Hepatocyte (in vitro differentiated cells): ENCODE measurements at regions not wholly inside any gene's neighbourhood (a gene's known extent, or its start where the extent isn't known, plus 50 kb on each side); places are given as distances from the start of the nearest gene placed in this dataset.

ENCODE experiments used
- DNase-seq: peaks from one replicate; pipeline ENCODE4 v3.0.0-alpha.2; 2016; ENCODE audit warnings: low spot score
- H2AFZ ChIP-seq: fragments of 200-600 bp; sonication (generic); 2 replicates; pipeline ENCODE4 v1.6.0; 2016; ENCODE audit warnings: antibody characterized with exemption, mild to moderate bottlenecking
- H3K27ac ChIP-seq: fragments of 200-600 bp; sonication (generic); 2 replicates; pipeline ENCODE4 v1.5.1; 2016; ENCODE audit warnings: mild to moderate bottlenecking
- H3K27me3 ChIP-seq: fragments of 200-600 bp; sonication (generic); 2 replicates; pipeline ENCODE4 v1.6.1; 2016
- H3K36me3 ChIP-seq: fragments of 200-600 bp; sonication (generic); replicated peaks from 2 replicates; pipeline ENCODE4 v1.5.1; 2016; ENCODE audit warnings: low read depth; ENCODE audit not compliant: insufficient read depth
- H3K4me1 ChIP-seq: fragments of 200-600 bp; sonication (generic); 2 replicates; pipeline ENCODE4 v1.5.1; 2016; ENCODE audit warnings: mild to moderate bottlenecking, moderate library complexity; ENCODE audit not compliant: insufficient read depth
- H3K4me2 ChIP-seq: fragments of 200-600 bp; sonication (generic); 2 replicates; pipeline ENCODE4 v1.6.0; 2016
- H3K4me3 ChIP-seq: fragments of 200-600 bp; sonication (generic); 2 replicates; pipeline ENCODE4 v1.5.1; 2016; ENCODE audit warnings: mild to moderate bottlenecking
- H3K79me2 ChIP-seq: fragments of 200-600 bp; sonication (generic); 2 replicates; pipeline ENCODE4 v1.6.0; 2017; ENCODE audit warnings: mild to moderate bottlenecking
- H3K9me2 ChIP-seq: fragments of 200-600 bp; sonication (generic); replicated peaks from 2 replicates; pipeline ENCODE4 v1.6.0; 2017; ENCODE audit warnings: mild to moderate bottlenecking; ENCODE audit not compliant: insufficient read depth
- H3K9me3 ChIP-seq: fragments of 200-600 bp; sonication (generic); 2 replicates; pipeline ENCODE4 v1.5.1; 2016; ENCODE audit warnings: low read depth, mild to moderate bottlenecking
- H4K20me1 ChIP-seq: fragments of 200-600 bp; sonication (generic); 2 replicates; pipeline ENCODE4 v1.6.0; 2016; ENCODE audit warnings: mild to moderate bottlenecking; ENCODE audit not compliant: insufficient read depth, poor library complexity, severe bottlenecking
- EZH2 ChIP-seq: fragments of 200-600 bp; sonication (generic); IDR thresholded peaks from 2 replicates; pipeline ENCODE4 v1.6.1; 2016; ENCODE audit warnings: antibody characterized with exemption, mild to moderate bottlenecking, borderline replicate concordance
- EZH2phosphoT487 ChIP-seq: fragments of 200-600 bp; sonication (generic); IDR thresholded peaks from one replicate; pipeline ENCODE4 v1.6.1; 2018; ENCODE audit warnings: antibody characterized with exemption, mild to moderate bottlenecking, low read depth, moderate library complexity; ENCODE audit not compliant: unreplicated experiment, severe bottlenecking
- WGBS: methylation state at CpG from one replicate; pipeline ENCODE4 v1.1.6; 2016; ENCODE audit warnings: low lambda C conversion rate; ENCODE audit errors: missing lambda C conversion rate; 5-methylcytosine and 5-hydroxymethylcytosine counted together
- TF ChIP-seq, protein P1 (sequence below): fragments of 200-600 bp; sonication (generic); IDR thresholded peaks from 2 replicates; pipeline ENCODE4 v1.5.1; 2016; ENCODE audit warnings: antibody characterized with exemption, mild to moderate bottlenecking; ENCODE audit not compliant: poor library complexity

DNA sequence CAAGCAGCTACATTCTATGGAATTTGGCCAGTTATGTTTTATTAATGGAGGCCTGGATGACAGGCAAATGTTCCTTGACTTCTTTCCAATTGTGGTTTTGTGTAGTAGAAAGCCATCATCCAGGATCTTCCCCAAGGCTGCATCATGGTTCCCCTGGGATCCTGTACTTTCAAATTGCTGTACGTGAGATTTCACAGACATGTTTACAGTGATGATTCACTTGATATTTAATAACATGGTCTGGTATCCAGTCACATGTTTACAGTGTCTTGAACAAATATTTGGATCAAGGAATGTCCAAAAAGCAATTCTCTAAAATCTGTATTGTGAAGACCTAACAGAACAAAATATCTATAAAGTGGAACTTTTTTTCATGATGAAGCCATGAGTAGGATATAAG lies 68.3 kb upstream of the ST6GALNAC3 start:
- Histone ChIP-seq H2AFZ (no peak overlapping the region), H3K27me3 (no peaks in the 10 kb centered on the region), H3K79me2 (no peaks in the 10 kb centered on the region), H4K20me1 (no peaks in the 10 kb centered on the region), H3K4me2 (no peak overlapping the region), H3K9me3 (no peaks in the 10 kb centered on the region), H3K9me2 (no peaks in the 10 kb centered on the region), H3K4me1 (no peaks in the 10 kb centered on the region), H3K36me3 (no peaks in the 10 kb centered on the region), H3K27ac (peak overlapping the region; percentile 16), H3K4me3 (no peak overlapping the region)
- DNase-seq: peak; percentile 56
- TF ChIP-seq, protein P1, sequence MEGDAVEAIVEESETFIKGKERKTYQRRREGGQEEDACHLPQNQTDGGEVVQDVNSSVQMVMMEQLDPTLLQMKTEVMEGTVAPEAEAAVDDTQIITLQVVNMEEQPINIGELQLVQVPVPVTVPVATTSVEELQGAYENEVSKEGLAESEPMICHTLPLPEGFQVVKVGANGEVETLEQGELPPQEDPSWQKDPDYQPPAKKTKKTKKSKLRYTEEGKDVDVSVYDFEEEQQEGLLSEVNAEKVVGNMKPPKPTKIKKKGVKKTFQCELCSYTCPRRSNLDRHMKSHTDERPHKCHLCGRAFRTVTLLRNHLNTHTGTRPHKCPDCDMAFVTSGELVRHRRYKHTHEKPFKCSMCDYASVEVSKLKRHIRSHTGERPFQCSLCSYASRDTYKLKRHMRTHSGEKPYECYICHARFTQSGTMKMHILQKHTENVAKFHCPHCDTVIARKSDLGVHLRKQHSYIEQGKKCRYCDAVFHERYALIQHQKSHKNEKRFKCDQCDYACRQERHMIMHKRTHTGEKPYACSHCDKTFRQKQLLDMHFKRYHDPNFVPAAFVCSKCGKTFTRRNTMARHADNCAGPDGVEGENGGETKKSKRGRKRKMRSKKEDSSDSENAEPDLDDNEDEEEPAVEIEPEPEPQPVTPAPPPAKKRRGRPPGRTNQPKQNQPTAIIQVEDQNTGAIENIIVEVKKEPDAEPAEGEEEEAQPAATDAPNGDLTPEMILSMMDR: no peak
- no peak for TF ChIP-seq EZH2
- TF ChIP-seq EZH2phosphoT487: no peak
- WGBS: 35% methylated on average over 1 of the region's 1 CpG

DNA sequence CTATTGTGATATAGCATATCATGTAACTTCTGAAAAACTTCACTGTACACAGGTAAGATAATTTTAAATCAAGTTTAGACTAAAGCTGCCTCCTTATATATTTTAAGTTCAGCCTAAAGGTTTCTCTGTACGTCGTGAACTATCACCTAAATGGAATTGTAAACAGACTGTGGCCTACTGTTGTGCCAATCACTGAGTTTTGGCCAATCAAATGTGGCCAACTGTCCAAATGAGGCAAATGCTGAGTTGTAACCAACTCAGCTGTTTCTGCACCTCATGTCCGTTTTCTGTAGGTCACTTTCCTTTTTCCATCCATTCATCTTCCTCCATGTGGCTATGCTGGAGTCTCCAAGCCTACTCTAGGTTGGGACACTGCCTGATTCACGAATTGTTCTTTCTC lies 63.7 kb upstream of the ST6GALNAC3 start:
- no peak for DNase-seq
- 86% methylated on average over 4 of the region's 4 CpGs for WGBS

DNA sequence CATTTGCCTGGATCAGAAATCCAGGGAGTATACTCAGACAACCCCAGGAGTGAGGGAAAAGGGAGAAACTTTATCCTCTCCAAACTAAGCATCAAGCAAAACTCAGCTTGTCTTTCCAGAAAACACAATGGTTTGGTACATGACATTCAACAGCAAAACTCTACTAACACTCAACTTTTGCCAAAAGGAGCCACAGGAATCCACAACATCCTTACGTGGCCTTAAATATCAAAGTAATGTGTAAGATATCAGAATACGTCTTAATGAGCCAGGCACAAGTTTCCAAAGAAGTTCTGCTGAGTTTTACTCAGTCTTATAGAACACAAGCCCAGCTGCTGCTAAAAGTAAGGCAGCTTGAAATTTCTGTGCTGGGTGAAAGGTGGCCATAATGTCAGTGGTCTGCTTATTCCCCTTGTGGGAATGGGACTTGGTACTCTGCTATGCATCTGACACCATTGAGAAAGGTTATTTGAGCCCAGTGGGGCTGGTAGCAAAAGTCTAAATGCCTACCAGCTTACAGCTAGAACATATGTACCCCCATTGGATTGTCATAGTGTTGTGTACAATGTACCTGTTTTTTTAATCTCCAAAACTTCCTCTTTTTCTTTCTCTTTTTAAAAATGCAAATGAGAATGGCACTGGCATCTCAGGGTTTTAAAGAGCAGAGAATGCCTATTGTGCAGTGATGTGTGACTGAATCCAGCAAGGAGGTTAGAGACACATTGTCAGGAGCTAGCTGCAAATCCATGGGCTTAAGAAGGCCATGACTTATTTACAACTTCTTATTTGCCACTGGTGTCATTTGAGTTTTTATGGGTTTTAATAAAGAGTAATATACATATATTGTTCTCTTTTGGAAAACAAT lies 62.0 kb upstream of the ST6GALNAC3 start:
- Histone ChIP-seq H3K4me1 (peaks cover 5% of the 10 kb centered on the region), H3K9me3 (no peaks in the 10 kb centered on the region), H3K4me3 (no peak overlapping the region), H3K4me2 (no peak overlapping the region), H3K27ac (peak overlapping the region; percentile 6), H3K36me3 (no peaks in the 10 kb centered on the region), H3K27me3 (no peaks in the 10 kb centered on the region), H3K9me2 (no peaks in the 10 kb centered on the region), H3K79me2 (no peaks in the 10 kb centered on the region), H2AFZ (no peak overlapping the region), H4K20me1 (no peaks in the 10 kb centered on the region)
- 84% methylated on average over 2 of the region's 2 CpGs for WGBS
- TF ChIP-seq EZH2: no peak
- no peak for TF ChIP-seq EZH2phosphoT487
- TF ChIP-seq, protein P1: no peak
- DNase-seq: no peak

More for the DNA sequence above, 63.7 kb upstream of the ST6GALNAC3 start:
- no peak overlapping the region for H3K4me2 ChIP-seq
- no peaks in the 10 kb centered on the region for H3K9me3 ChIP-seq
- H3K4me1 ChIP-seq: peaks cover 5% of the 10 kb centered on the region
- H3K27ac ChIP-seq: no peak overlapping the region
- no peak for TF ChIP-seq EZH2
- TF ChIP-seq EZH2phosphoT487: no peak
- TF ChIP-seq, protein P1: no peak
- no peak overlapping the region for H3K4me3 ChIP-seq
- H4K20me1 ChIP-seq: no peaks in the 10 kb centered on the region
- no peaks in the 10 kb centered on the region for H3K9me2 ChIP-seq
- no peaks in the 10 kb centered on the region for H3K79me2 ChIP-seq
- no peaks in the 10 kb centered on the region for H3K27me3 ChIP-seq
- no peaks in the 10 kb centered on the region for H3K36me3 ChIP-seq
- H2AFZ ChIP-seq: no peak overlapping the region
